ENCODE measurements at regions not wholly inside any gene's neighbourhood (a gene's known extent, or its start where the extent isn't known, plus 50 kb on each side); places are given as distances from the start of the nearest gene placed in this dataset.

DNA sequence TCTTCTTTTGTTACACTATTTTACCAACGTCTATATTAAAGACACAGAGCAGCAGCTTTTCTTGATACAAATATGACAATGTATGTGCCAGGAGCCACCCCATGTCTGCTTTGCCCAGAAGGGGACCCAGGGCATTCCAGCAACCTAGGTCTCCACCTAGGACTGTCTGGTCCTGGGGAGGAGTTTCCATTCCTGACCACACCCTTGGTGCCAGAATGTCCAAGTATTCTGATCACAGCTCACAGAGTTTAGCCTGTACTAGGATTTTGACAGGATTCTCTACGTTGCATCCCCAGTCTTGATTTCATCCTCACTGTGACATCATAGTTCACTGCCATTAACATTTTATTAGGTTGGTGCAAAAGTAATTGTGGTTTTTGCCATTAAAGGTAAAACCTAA, 224.7 kb downstream of the SREK1 start (continued):
- no peak for TF ChIP-seq BACH1 (IDR thresholded peaks at IDR 0.05; ENCODE audit: low read length)
- no peak for TF ChIP-seq SAP30 (IDR thresholded peaks at IDR 0.05; ENCODE audit: insufficient read depth, insufficient replicate concordance, low read length)
- TF ChIP-seq KDM1A (IDR thresholded peaks at IDR 0.05; ENCODE audit: borderline replicate concordance, low read length), result no peak
- TF ChIP-seq JUND (IDR thresholded peaks at IDR 0.05; ENCODE audit: low read length), result no peak
- no peak for TF ChIP-seq EP300 (IDR thresholded peaks at IDR 0.05; ENCODE audit: borderline replicate concordance in 1 of 2, low read depth in 2 of 2, low read length in 2 of 2)
